Liver (tissue), 8 donors: ENCODE measurements at regions not wholly inside any gene's neighbourhood (a gene's known extent, or its start where the extent isn't known, plus 50 kb on each side); places are given as distances from the start of the nearest gene placed in this dataset.

Experiments used
- DNase-seq: peaks from one replicate; pipeline ENCODE4 v3.0.0-alpha.2; 2017; ENCODE audit warnings: low spot score
- H3K27ac ChIP-seq, 2 donors: one replicate each; pipeline ENCODE4 v1.7.0; 2013; ENCODE audit warnings: inconsistent platforms in 2 of 2, low read length in 2 of 2, control low read depth in 1 of 2, low read depth in 1 of 2, mild to moderate bottlenecking in 1 of 2
- H3K27me3 ChIP-seq, 4 donors: one replicate each; pipeline versions ENCODE4 v1.6.1 to v1.7.0; 2013; ENCODE audit warnings: low read length in 3 of 4, inconsistent platforms in 1 of 4, mild to moderate bottlenecking in 1 of 4, moderate library complexity in 1 of 4; ENCODE audit not compliant: control insufficient read depth in 4 of 4, insufficient read depth in 4 of 4
- H3K36me3 ChIP-seq, 4 donors: one replicate each; pipeline versions ENCODE4 v1.6.1 to v1.7.0; 2013; ENCODE audit warnings: low read length in 3 of 4, mild to moderate bottlenecking in 3 of 4, low read depth in 1 of 4, moderate library complexity in 1 of 4; ENCODE audit not compliant: control insufficient read depth in 4 of 4, insufficient read depth in 3 of 4
- H3K4me1 ChIP-seq, 4 donors: one replicate each; pipeline versions ENCODE4 v1.6.1 to v1.7.0; 2013; ENCODE audit warnings: low read length in 3 of 4, mild to moderate bottlenecking in 3 of 4, moderate library complexity in 1 of 4; ENCODE audit not compliant: control insufficient read depth in 4 of 4, insufficient read depth in 4 of 4
- H3K4me3 ChIP-seq, 3 donors: one replicate each; pipeline versions ENCODE4 v1.6.1 to v1.7.0; 2013; ENCODE audit warnings: low read length in 3 of 3, control low read depth in 1 of 3, low read depth in 1 of 3, mild to moderate bottlenecking in 1 of 3
- H3K9ac ChIP-seq, 2 donors: one replicate each; pipeline ENCODE4 v1.7.0; 2013; ENCODE audit warnings: low read length in 2 of 2, mild to moderate bottlenecking in 2 of 2, moderate library complexity in 2 of 2, control low read depth in 1 of 2, low read depth in 1 of 2
- H3K9me3 ChIP-seq, 4 donors: one replicate each; pipeline versions ENCODE4 v1.6.1 to v1.7.0; 2013; ENCODE audit warnings: low read length in 3 of 4; ENCODE audit not compliant: control insufficient read depth in 4 of 4
- CTCF ChIP-seq: fragments of 150-350 bp; IDR thresholded peaks from 2 replicates; pipeline ENCODE4 v1.5.1; 2017; ENCODE audit warnings: improper control_type of control experiment, low read depth, low read length; ENCODE audit not compliant: missing input control
- EGR1 ChIP-seq, 2 donors: IDR thresholded peaks; 2 replicates each; pipeline ENCODE4 v1.6.1; 2016 to 2018; ENCODE audit warnings: antibody characterized with exemption in 2 of 2, low read depth in 2 of 2
- FOXA1 ChIP-seq: IDR thresholded peaks from 2 replicates; pipeline ENCODE4 v1.6.1; 2016; ENCODE audit warnings: antibody characterized with exemption
- FOXA2 ChIP-seq: IDR thresholded peaks from 2 replicates; pipeline ENCODE4 v1.6.1; 2016; ENCODE audit warnings: antibody characterized with exemption
- GABPA ChIP-seq, 2 donors: IDR thresholded peaks in 1 of 2; conservative IDR thresholded peaks in 1 of 2; 2 replicates each; pipeline ENCODE4 v1.6.1; 2016; ENCODE audit warnings: antibody characterized with exemption in 2 of 2, mild to moderate bottlenecking in 1 of 2, moderate library complexity in 1 of 2
- HNF4A ChIP-seq, 2 donors: conservative IDR thresholded peaks; 2 replicates each; pipeline ENCODE4 v1.6.1; 2016; ENCODE audit warnings: antibody characterized with exemption in 2 of 2, mild to moderate bottlenecking in 2 of 2
- JUND ChIP-seq, 2 donors: IDR thresholded peaks; 2 replicates each; pipeline ENCODE4 v1.6.1; 2016; ENCODE audit warnings: antibody characterized with exemption in 2 of 2
- NR2F2 ChIP-seq: IDR thresholded peaks from 2 replicates; pipeline ENCODE4 v1.6.1; 2016; ENCODE audit warnings: antibody characterized with exemption
- RAD21 ChIP-seq, 2 donors: IDR thresholded peaks; 2 replicates each; pipeline ENCODE4 v1.6.1; 2016; ENCODE audit warnings: antibody characterized with exemption in 2 of 2, mild to moderate bottlenecking in 2 of 2
- REST ChIP-seq: IDR thresholded peaks from 2 replicates; pipeline ENCODE4 v1.6.1; 2016; ENCODE audit warnings: antibody characterized with exemption, mild to moderate bottlenecking
- RXRA ChIP-seq, 2 donors: IDR thresholded peaks; 2 replicates each; pipeline ENCODE4 v1.6.1; 2017 to 2018; ENCODE audit warnings: antibody characterized with exemption in 2 of 2, mild to moderate bottlenecking in 1 of 2
- SP1 ChIP-seq: IDR thresholded peaks from 2 replicates; pipeline ENCODE4 v1.6.1; 2018; ENCODE audit warnings: antibody characterized with exemption, mild to moderate bottlenecking
- TAF1 ChIP-seq: conservative IDR thresholded peaks from 2 replicates; pipeline ENCODE4 v1.6.1; 2016; ENCODE audit warnings: antibody characterized with exemption, mild to moderate bottlenecking
- YY1 ChIP-seq: IDR thresholded peaks from 2 replicates; pipeline ENCODE4 v1.6.1; 2016; ENCODE audit warnings: antibody characterized with exemption, mild to moderate bottlenecking
- WGBS: extraction: QIAGEN DNeasy Blood & Tissue Kit; methylation state at CpG from one replicate; pipeline ENCODE4 v1.1.7; 2013; 5-methylcytosine and 5-hydroxymethylcytosine counted together
- TF ChIP-seq, protein P1 (sequence below): IDR thresholded peaks from 2 replicates; pipeline ENCODE4 v1.6.1; 2016; ENCODE audit warnings: antibody characterized with exemption
- TF ChIP-seq, protein P2 (sequence below): IDR thresholded peaks from 2 replicates; pipeline ENCODE4 v1.6.1; 2016; ENCODE audit warnings: antibody characterized with exemption
- donor health status: healthy.
- donor health status: healthy.
- donor health status: healthy.
- donor health status: healthy.
- donor health status: healthy.

GRCh38 chr1:193335806-193336428, 149.5 kb upstream of the B3GALT2 start (continued):
- no peak for TF ChIP-seq TAF1
- no peak for TF ChIP-seq HNF4A (conservative IDR thresholded peaks at IDR 0.05)
- TF ChIP-seq JUND (IDR thresholded peaks at IDR 0.05), result no peak
- no peak for TF ChIP-seq NR2F2
- TF ChIP-seq GABPA (IDR thresholded peaks at IDR 0.05 in 1 of 2, conservative IDR thresholded peaks at IDR 0.05 in 1 of 2), result no peak
- TF ChIP-seq FOXA1, result no peak
- TF ChIP-seq EGR1 (IDR thresholded peaks at IDR 0.05; ENCODE audit: low read depth in 2 of 2), result no peak
- TF ChIP-seq, protein P1, sequence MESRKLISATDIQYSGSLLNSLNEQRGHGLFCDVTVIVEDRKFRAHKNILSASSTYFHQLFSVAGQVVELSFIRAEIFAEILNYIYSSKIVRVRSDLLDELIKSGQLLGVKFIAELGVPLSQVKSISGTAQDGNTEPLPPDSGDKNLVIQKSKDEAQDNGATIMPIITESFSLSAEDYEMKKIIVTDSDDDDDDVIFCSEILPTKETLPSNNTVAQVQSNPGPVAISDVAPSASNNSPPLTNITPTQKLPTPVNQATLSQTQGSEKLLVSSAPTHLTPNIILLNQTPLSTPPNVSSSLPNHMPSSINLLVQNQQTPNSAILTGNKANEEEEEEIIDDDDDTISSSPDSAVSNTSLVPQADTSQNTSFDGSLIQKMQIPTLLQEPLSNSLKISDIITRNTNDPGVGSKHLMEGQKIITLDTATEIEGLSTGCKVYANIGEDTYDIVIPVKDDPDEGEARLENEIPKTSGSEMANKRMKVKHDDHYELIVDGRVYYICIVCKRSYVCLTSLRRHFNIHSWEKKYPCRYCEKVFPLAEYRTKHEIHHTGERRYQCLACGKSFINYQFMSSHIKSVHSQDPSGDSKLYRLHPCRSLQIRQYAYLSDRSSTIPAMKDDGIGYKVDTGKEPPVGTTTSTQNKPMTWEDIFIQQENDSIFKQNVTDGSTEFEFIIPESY, result no peak
- no peak for TF ChIP-seq RXRA (IDR thresholded peaks at IDR 0.05)
- no peak for TF ChIP-seq RAD21 (IDR thresholded peaks at IDR 0.05)
- TF ChIP-seq FOXA2, result no peak

- DNase-seq, result no peak
- TF ChIP-seq JUND (IDR thresholded peaks at IDR 0.05), result no peak
- TF ChIP-seq TAF1, result no peak
- TF ChIP-seq YY1, result no peak
- TF ChIP-seq, protein P2, sequence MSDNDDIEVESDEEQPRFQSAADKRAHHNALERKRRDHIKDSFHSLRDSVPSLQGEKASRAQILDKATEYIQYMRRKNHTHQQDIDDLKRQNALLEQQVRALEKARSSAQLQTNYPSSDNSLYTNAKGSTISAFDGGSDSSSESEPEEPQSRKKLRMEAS, result no peak
- no peak for TF ChIP-seq CTCF
- TF ChIP-seq REST, result no peak
- TF ChIP-seq SP1, result no peak
- no peak for TF ChIP-seq RAD21 (IDR thresholded peaks at IDR 0.05)
- 83% methylated on average over 3 of the region's 3 CpGs for WGBS
Measured at GRCh38 chr1:193333166-193333565, 146.8 kb upstream of the B3GALT2 start.

More at GRCh38 chr1:193333166-193333565, 146.8 kb upstream of the B3GALT2 start:
- Histone ChIP-seq H3K9me3 (peaks cover 0 to 4% (median 0%) of the 10 kb centered on the region in 4 donors), H3K4me1 (no peaks in the 10 kb centered on the region), H3K9ac (no peak overlapping the region), H3K4me3 (no peak overlapping the region), H3K36me3 (no peaks in the 10 kb centered on the region), H3K27me3 (no peaks in the 10 kb centered on the region), H3K27ac (no peak overlapping the region)
